ENCODE measurements at regions not wholly inside any gene's neighbourhood (a gene's known extent, or its start where the extent isn't known, plus 50 kb on each side); places are given as distances from the start of the nearest gene placed in this dataset.
"Not testable (repeated sequence)": the region's sequence is repeated elsewhere in the genome, so short reads cannot be mapped to it uniquely, and the experiment has no call there.

- DNase-seq (ENCODE audit: low read depth, low spot score); H3K4me3 ChIP-seq (ENCODE audit: low read length): not testable (repeated sequence)
These were observed 801.4 kb downstream of the TMEM121 start for GRCh38 chr14:106327702-106328353.

- DNase-seq (ENCODE audit: low read depth, low spot score); H3K4me3 ChIP-seq (ENCODE audit: low read length): not testable (repeated sequence)
These were observed 802.9 kb downstream of the TMEM121 start for GRCh38 chr14:106329243-106329642.

- DNase-seq (ENCODE audit: low read depth, low spot score); H3K4me3 ChIP-seq (ENCODE audit: low read length): not testable (repeated sequence)
These were observed 803.8 kb downstream of the TMEM121 start for GRCh38 chr14:106329987-106330774.

GRCh38 chr14:106334428-106335109 lies 808.2 kb downstream of the TMEM121 start:
- H3K4me3 ChIP-seq (ENCODE audit: low read length): not testable (repeated sequence)
- DNase-seq (ENCODE audit: low read depth, low spot score): peak; percentile 55

- not testable (repeated sequence) for DNase-seq (ENCODE audit: low read depth, low spot score)
These were observed 808.7 kb downstream of the TMEM121 start for GRCh38 chr14:106335110-106335429.

GRCh38 chr14:106338775-106339174 lies 812.4 kb downstream of the TMEM121 start:
- not testable (repeated sequence) for DNase-seq (ENCODE audit: low read depth, low spot score); H3K4me3 ChIP-seq (ENCODE audit: low read length)

More at GRCh38 chr14:106335110-106335429, 808.7 kb downstream of the TMEM121 start:
- H3K4me3 ChIP-seq (ENCODE audit: low read length): not testable (repeated sequence)

- H3K4me3 ChIP-seq (ENCODE audit: low read length); DNase-seq (ENCODE audit: low read depth, low spot score): not testable (repeated sequence)
These were observed 814.3 kb downstream of the TMEM121 start for GRCh38 chr14:106340658-106341057.

- DNase-seq (ENCODE audit: low read depth, low spot score); H3K4me3 ChIP-seq (ENCODE audit: low read length): not testable (repeated sequence)
These were observed 814.8 kb downstream of the TMEM121 start for GRCh38 chr14:106341161-106341560.

GRCh38 chr14:106343626-106344025 lies 817.2 kb downstream of the TMEM121 start:
- no peak for DNase-seq (ENCODE audit: low read depth, low spot score)
- H3K4me3 ChIP-seq (ENCODE audit: low read length): no peak overlapping the region

- DNase-seq (ENCODE audit: low read depth, low spot score); H3K4me3 ChIP-seq (ENCODE audit: low read length): not testable (repeated sequence)
These were observed 817.8 kb downstream of the TMEM121 start for GRCh38 chr14:106344065-106344614.

- DNase-seq (ENCODE audit: low read depth, low spot score); H3K4me3 ChIP-seq (ENCODE audit: low read length): not testable (repeated sequence)
These were observed 818.6 kb downstream of the TMEM121 start for GRCh38 chr14:106344791-106345479.

GRCh38 chr14:106346084-106346483 lies 819.7 kb downstream of the TMEM121 start:
- DNase-seq (ENCODE audit: low read depth, low spot score): no peak
- H3K4me3 ChIP-seq (ENCODE audit: low read length): no peak overlapping the region

- DNase-seq (ENCODE audit: low read depth, low spot score): no peak
- H3K4me3 ChIP-seq (ENCODE audit: low read length): no peak overlapping the region
These were observed 820.3 kb downstream of the TMEM121 start for GRCh38 chr14:106346534-106347290.

GRCh38 chr14:106347291-106347778 lies 821.0 kb downstream of the TMEM121 start:
- no peak overlapping the region for H3K4me3 ChIP-seq (ENCODE audit: low read length)
- DNase-seq (ENCODE audit: low read depth, low spot score): no peak

- H3K4me3 ChIP-seq (ENCODE audit: low read length): no peak overlapping the region
- no peak for DNase-seq (ENCODE audit: low read depth, low spot score)
These were observed 821.7 kb downstream of the TMEM121 start for GRCh38 chr14:106347890-106348755.

- not testable (repeated sequence) for DNase-seq (ENCODE audit: low read depth, low spot score); H3K4me3 ChIP-seq (ENCODE audit: low read length)
These were observed 822.6 kb downstream of the TMEM121 start for GRCh38 chr14:106348873-106349540.

All from Jurkat, Clone E6-1 (cell line).